Lung (tissue), 11 donors: ENCODE measurements at regions not wholly inside any gene's neighbourhood (a gene's known extent, or its start where the extent isn't known, plus 50 kb on each side); places are given as distances from the start of the nearest gene placed in this dataset.

ENCODE experiments used
- ATAC-seq: fragments of 200-7000 bp; cut with Tn5 transposase; one replicate; pipeline ENCODE4 v1.9.1; 2020; ENCODE audit warnings: moderate number of reproducible peaks; ENCODE audit not compliant: insufficient read depth, low FRiP score
- DNase-seq, 3 donors: peaks; one replicate each; pipeline ENCODE4 v3.0.0-alpha.2; 2013 to 2017
- H3K27ac ChIP-seq, 2 donors: one replicate each; pipeline ENCODE4 v1.5.1; 2013; ENCODE audit warnings: mild to moderate bottlenecking in 2 of 2, moderate library complexity in 2 of 2, control low read depth in 1 of 2, inconsistent platforms in 1 of 2, low read depth in 1 of 2, low read length in 1 of 2
- H3K27me3 ChIP-seq, 3 donors: one replicate each; pipeline ENCODE4 v1.5.1; 2013; ENCODE audit warnings: low read length in 2 of 3; ENCODE audit not compliant: control insufficient read depth in 3 of 3, insufficient read depth in 3 of 3
- H3K36me3 ChIP-seq, 4 donors: one replicate each; pipeline ENCODE4 v1.5.1; 2013; ENCODE audit warnings: low read length in 4 of 4, mild to moderate bottlenecking in 1 of 4, moderate library complexity in 1 of 4; ENCODE audit not compliant: control insufficient read depth in 4 of 4, insufficient read depth in 4 of 4
- H3K4me1 ChIP-seq, 5 donors: one replicate each; pipeline ENCODE4 v1.5.1; 2013; ENCODE audit warnings: low read length in 5 of 5, mild to moderate bottlenecking in 2 of 5, moderate library complexity in 1 of 5; ENCODE audit not compliant: control insufficient read depth in 5 of 5, insufficient read depth in 5 of 5
- H3K4me3 ChIP-seq: one replicate; pipeline ENCODE4 v1.5.1; 2013; ENCODE audit warnings: mild to moderate bottlenecking, control low read depth, moderate library complexity
- H3K9ac ChIP-seq, 2 donors: one replicate each; pipeline ENCODE4 v1.5.1; 2013; ENCODE audit warnings: low read length in 2 of 2, control low read depth in 1 of 2; ENCODE audit not compliant: insufficient read depth in 1 of 2
- H3K9me3 ChIP-seq, 4 donors: one replicate each; pipeline ENCODE4 v1.5.1; 2013; ENCODE audit warnings: low read length in 3 of 4, mild to moderate bottlenecking in 1 of 4, moderate library complexity in 1 of 4; ENCODE audit not compliant: control insufficient read depth in 4 of 4, insufficient read depth in 3 of 4
- WGBS, 2 donors: extraction: QIAGEN DNeasy Blood & Tissue Kit; methylation state at CpG; one replicate each; pipeline ENCODE4 v1.1.7; 2013; 5-methylcytosine and 5-hydroxymethylcytosine counted together
- TF ChIP-seq, protein P1 (sequence below): IDR thresholded peaks from 2 replicates; pipeline ENCODE4 v1.5.1; 2012; ENCODE audit warnings: mild to moderate bottlenecking; ENCODE audit errors: control extremely low read depth, extremely low read depth
- donor health status: control.
- donor health status: control.
- donor health status: Bipolar disorder and iron deficiency.
- donor health status: healthy.
- donor health status: DM: yes; HTN: yes; CAD: no.

DNA sequence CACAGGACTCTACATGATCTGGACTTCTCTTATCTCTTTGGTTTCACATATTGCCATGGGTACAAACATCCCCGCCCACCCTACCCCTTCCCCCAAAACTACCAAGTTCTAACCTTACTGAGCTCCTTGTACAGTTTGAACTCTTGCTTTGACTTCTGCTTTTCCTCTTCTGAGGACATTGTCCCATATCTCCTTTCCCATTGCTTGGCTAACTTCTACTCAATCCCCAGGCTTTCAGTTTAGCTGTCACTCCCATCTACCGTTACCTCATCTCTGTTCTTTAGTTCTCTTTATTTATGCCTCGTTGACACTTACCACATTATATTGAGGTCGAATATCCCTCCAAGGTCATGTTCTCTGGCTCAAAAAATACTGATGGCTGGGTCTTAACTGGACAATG lies 393.5 kb upstream of the CADM1 start:
- no peak for DNase-seq
- Histone ChIP-seq H3K27me3 (no peaks in the 10 kb centered on the region), H3K27ac (no peak overlapping the region), H3K9me3 (no peaks in the 10 kb centered on the region), H3K4me3 (no peak overlapping the region), H3K4me1 (peaks cover 0 to 6% (median 0%) of the 10 kb centered on the region in 5 donors), H3K36me3 (no peaks in the 10 kb centered on the region), H3K9ac (no peak overlapping the region)
- TF ChIP-seq, protein P1, sequence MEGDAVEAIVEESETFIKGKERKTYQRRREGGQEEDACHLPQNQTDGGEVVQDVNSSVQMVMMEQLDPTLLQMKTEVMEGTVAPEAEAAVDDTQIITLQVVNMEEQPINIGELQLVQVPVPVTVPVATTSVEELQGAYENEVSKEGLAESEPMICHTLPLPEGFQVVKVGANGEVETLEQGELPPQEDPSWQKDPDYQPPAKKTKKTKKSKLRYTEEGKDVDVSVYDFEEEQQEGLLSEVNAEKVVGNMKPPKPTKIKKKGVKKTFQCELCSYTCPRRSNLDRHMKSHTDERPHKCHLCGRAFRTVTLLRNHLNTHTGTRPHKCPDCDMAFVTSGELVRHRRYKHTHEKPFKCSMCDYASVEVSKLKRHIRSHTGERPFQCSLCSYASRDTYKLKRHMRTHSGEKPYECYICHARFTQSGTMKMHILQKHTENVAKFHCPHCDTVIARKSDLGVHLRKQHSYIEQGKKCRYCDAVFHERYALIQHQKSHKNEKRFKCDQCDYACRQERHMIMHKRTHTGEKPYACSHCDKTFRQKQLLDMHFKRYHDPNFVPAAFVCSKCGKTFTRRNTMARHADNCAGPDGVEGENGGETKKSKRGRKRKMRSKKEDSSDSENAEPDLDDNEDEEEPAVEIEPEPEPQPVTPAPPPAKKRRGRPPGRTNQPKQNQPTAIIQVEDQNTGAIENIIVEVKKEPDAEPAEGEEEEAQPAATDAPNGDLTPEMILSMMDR = no peak
- 42 to 56% methylated on average over 4 of the region's 4 CpGs for WGBS, 2 donors
- ATAC-seq = no peak

DNA sequence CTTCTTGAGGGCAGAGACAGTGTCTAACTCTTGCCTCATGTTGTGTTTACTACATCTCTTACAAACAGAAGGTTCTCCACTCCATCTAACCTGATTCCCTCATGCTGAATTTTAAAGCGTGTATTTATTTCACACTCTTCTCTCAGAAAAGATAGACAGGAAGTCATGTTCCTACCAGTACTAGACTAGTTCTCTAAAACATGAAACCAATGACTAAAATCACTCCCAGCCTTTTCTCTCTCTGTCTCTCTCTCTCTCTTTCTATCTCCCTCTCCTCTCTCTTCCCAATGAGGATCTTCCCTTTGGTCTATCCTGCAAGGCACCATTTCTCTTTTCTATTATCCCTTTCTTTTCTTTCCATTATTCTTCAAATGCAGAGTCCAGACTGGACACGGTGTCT lies 391.9 kb upstream of the CADM1 start:
- H3K4me3 ChIP-seq = no peak overlapping the region
- peaks cover 0 to 10% (median 0%) of the 10 kb centered on the region in 5 donors for H3K4me1 ChIP-seq
- ATAC-seq (no peak), DNase-seq (no peak)
- H3K36me3 ChIP-seq = no peaks in the 10 kb centered on the region
- no peaks in the 10 kb centered on the region for H3K27me3 ChIP-seq
- H3K9ac ChIP-seq = no peak overlapping the region
- H3K9me3 ChIP-seq = no peaks in the 10 kb centered on the region
- TF ChIP-seq, protein P1 = no peak
- WGBS, 2 donors = 89 to 92% methylated on average over 2 of the region's 2 CpGs
- no peak overlapping the region for H3K27ac ChIP-seq

DNA sequence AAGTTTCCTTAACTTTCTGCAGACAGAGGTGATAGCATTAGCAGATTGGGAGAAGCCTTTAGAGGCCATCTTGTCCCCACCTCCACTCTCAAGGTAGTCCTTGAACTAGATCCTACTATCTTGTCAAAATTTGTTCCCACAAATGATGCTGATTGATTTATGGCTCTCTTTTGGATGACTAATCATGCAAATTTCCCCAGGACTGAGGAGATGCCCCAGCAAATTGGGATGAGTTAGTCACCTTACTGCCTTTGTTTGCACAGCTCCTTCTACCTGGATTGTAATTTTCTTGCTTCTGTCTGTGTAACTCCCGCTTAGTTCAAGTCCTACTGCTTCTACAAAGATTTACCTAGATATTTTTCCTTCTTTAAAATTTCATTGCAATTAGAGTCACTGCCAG lies 391.4 kb upstream of the CADM1 start:
- DNase-seq (no peak), ATAC-seq (no peak)
- Histone ChIP-seq H3K4me1 (peaks cover 0 to 10% (median 0%) of the 10 kb centered on the region in 5 donors), H3K9ac (no peak overlapping the region), H3K9me3 (no peaks in the 10 kb centered on the region), H3K27me3 (no peaks in the 10 kb centered on the region), H3K36me3 (no peaks in the 10 kb centered on the region), H3K27ac (no peak overlapping the region), H3K4me3 (no peak overlapping the region)
- TF ChIP-seq, protein P1 = no peak
- WGBS, 2 donors = 93 to 96% methylated on average over 1 of the region's 1 CpG

DNA sequence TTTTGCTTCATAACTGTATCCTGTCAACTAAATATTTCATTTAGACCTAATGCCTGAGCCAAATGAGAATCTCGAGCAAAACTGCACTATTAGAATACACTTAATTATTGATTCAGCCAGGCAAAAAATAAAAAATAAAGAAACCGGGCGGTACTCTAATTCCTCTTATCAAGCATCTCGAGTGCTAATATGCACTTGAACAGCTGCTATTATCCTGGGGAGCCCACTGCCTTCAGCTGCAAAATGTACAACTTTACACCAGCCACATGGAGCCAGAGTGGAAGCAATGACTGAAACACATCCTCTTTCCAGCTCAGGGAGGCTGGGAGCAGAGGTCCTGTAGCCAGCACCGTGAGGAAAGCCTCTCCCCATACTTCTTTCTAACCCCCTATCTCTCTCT lies 390.0 kb upstream of the CADM1 start:
- H3K4me3 ChIP-seq = no peak overlapping the region
- no peaks in the 10 kb centered on the region for H3K27me3 ChIP-seq
- H3K4me1 ChIP-seq = peaks cover 0 to 10% (median 0%) of the 10 kb centered on the region in 5 donors
- no peaks in the 10 kb centered on the region for H3K36me3 ChIP-seq
- no peak for ATAC-seq
- no peak overlapping the region for H3K27ac ChIP-seq
- no peak overlapping the region for H3K9ac ChIP-seq
- H3K9me3 ChIP-seq = no peaks in the 10 kb centered on the region
- WGBS, 2 donors = 49 to 62% methylated on average over 5 of the region's 5 CpGs
- DNase-seq = peak in 2 of 3 donors; percentile 44 to 68
- TF ChIP-seq, protein P1 = no peak
